ENCODE measurements at regions not wholly inside any gene's neighbourhood (a gene's known extent, or its start where the extent isn't known, plus 50 kb on each side); places are given as distances from the start of the nearest gene placed in this dataset.

DNA sequence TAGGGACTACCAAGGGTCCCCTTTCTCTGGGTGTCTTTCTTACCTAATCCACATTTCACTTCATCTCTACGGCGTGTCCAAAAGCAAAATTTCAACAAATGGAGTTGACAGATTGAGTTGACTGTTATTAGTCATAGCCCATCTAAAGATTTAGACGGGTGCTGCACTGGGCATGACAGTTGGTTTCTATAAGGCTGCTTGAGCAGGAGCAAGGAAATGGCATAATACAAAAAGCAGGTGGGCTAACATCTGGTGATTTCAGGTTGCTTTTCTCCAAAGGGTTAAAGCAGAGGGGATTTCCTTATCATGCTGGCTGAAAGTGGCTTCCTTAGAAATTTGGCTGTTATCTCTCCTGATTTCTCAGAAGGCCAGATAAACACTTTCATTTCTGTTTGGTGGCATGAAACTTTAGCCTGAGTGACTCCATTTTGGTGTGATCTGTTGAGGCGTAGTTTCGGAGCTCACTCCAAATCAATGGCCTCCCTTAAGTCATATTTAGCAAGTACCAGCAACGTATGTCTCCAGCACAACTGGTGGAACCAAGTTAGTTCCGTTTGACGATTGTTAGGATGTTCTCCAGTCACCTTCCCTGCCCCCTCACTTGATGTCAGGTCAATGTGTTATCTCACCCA lies 440.4 kb downstream of the FGF9 start:
- H3K27ac ChIP-seq = no peak overlapping the region
- TF ChIP-seq, protein P1, sequence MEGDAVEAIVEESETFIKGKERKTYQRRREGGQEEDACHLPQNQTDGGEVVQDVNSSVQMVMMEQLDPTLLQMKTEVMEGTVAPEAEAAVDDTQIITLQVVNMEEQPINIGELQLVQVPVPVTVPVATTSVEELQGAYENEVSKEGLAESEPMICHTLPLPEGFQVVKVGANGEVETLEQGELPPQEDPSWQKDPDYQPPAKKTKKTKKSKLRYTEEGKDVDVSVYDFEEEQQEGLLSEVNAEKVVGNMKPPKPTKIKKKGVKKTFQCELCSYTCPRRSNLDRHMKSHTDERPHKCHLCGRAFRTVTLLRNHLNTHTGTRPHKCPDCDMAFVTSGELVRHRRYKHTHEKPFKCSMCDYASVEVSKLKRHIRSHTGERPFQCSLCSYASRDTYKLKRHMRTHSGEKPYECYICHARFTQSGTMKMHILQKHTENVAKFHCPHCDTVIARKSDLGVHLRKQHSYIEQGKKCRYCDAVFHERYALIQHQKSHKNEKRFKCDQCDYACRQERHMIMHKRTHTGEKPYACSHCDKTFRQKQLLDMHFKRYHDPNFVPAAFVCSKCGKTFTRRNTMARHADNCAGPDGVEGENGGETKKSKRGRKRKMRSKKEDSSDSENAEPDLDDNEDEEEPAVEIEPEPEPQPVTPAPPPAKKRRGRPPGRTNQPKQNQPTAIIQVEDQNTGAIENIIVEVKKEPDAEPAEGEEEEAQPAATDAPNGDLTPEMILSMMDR (IDR thresholded peaks at IDR 0.05) = no peak
- no peak for TF ChIP-seq ZFX (IDR thresholded peaks at IDR 0.05; ENCODE audit: borderline replicate concordance)

DNA sequence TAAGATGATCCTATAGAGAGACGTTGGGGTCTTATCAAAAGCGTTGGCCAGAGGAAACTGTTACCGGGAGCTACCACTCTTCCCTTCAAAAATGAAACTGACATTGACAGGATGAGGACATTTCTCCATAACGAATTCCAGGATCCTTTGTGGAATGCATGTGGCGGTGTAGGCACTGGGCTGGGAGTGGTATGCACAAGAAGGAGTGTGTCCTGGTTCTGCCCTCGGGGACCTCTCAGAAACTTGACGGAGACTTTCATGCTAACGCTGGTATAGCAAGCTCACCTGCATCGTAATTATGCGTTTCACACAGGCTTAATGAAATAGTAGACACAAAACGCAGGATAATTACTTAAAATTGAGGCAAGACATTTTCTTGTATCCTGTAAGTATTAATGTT lies 441.1 kb downstream of the FGF9 start:
- no peak overlapping the region for H3K27ac ChIP-seq
- TF ChIP-seq ZFX (IDR thresholded peaks at IDR 0.05; ENCODE audit: borderline replicate concordance) = no peak
- TF ChIP-seq, protein P1 (IDR thresholded peaks at IDR 0.05) = no peak

DNA sequence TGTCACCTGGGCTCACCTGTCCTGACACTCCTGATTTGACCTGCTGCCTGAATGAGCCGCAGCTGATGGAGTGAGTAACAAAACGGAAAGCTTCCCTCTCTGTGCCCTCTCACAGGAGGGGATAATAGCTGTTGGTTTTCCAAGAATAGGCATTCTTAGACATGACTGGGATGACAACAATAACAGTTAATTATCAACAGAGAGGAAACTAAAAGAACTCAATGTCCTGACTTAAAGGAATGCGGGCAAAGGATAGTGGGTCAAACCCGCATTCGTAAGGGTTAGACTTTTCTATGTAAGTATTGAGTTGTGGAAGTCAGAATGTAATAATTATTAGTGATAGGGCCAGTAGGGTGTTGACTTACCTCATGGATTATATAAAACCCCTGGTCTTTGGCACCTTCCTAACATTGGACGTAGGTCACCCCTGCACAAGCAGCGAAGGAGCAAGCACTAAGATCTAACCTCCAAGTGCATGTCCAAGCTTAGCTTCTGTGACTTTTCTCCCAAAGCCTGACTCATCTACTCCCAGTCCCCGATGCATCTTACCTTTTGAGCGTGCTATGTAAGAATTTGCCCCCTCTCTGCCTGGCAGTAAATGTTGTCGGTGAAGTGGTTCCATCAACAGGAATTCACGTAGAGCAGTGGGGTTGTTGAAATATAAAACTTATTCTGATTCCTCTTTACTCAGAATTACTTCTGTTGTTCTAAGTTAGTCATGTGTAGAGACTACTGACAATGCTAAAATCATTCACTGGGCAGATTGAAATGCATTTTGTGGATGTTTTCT lies 442.3 kb downstream of the FGF9 start:
- H3K27ac ChIP-seq = no peak overlapping the region
- TF ChIP-seq ZFX (IDR thresholded peaks at IDR 0.05; ENCODE audit: borderline replicate concordance) = no peak
- TF ChIP-seq, protein P1 (IDR thresholded peaks at IDR 0.05) = no peak

DNA sequence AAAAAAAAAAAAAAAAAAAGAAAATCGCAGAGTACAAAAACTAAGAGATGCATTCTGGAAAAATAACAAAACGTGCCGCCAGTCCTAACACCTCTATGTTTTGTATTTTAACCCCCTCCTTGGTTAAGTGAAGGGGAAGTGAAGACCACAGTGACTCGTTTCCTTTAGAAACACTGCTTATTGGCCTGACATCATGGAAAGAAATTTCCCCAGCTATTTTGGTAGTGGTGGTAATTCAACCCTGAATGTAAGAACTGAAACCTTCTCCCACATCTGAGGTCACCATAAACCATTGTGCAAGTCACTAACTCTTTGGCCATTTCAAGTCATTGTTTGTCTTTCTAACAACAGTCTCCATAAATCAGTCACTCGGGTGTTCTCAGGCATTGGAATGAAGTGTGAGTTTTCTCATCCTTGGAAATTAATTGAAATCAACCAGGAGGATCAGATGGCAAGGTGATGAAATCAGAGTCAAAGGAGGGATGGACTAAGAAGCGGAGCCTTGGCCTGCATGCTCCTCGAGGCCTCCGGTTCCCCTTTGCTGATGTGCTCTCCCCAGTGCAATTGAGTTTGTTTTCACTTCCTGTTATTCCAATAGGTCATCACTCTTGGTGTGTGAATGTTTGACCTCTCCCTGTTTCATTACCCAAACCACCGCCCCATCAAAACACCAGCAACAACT lies 443.9 kb downstream of the FGF9 start:
- no peak for TF ChIP-seq ZFX (IDR thresholded peaks at IDR 0.05; ENCODE audit: borderline replicate concordance)
- TF ChIP-seq, protein P1 (IDR thresholded peaks at IDR 0.05) = no peak
- no peak overlapping the region for H3K27ac ChIP-seq

DNA sequence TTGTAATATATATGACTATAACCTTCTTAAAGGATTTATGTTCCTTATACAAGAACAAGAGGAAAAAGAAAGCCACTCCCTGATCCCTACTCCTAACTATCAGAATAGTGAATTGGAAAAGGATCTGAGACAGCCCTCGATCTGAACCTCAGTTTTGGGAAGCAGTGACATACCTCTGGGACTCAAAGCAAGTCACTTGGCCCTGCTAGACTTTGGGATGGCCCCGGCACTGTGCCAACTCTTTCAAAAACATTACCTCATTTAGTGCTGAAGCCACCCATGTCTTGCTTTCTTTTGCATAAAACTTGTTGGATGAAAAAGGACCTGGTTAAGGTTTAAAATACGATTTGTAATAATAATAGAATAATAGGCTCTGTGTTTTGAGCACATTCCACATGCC lies 447.3 kb downstream of the FGF9 start:
- no peak for TF ChIP-seq ZFX (IDR thresholded peaks at IDR 0.05; ENCODE audit: borderline replicate concordance)
- TF ChIP-seq, protein P1 (IDR thresholded peaks at IDR 0.05) = no peak
- H3K27ac ChIP-seq = no peak overlapping the region

DNA sequence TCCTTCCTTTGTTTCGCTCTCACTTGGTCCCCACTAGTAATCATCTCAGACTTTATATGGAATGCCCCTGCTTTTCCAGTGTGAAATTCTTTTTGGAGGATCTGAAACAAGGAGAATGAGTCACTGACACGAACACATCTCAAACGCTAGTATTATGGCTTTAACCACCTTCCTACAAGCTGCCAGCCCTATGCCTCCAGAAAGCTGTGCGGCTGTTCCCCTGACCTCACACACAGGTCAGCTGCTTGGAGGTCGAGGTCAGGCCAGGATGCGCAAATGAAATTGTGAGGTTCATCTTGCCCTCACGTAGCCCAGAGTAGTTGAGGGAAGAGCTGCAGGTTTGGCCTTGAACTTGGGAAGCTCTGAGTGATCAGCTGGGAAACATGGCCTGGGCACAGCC lies 449.8 kb downstream of the FGF9 start:
- TF ChIP-seq, protein P1 (IDR thresholded peaks at IDR 0.05) = no peak
- no peak for TF ChIP-seq ZFX (IDR thresholded peaks at IDR 0.05; ENCODE audit: borderline replicate concordance)
- H3K27ac ChIP-seq = no peak overlapping the region

Measured in 22Rv1 (cell line).